Pancreas (tissue), 10 donors: ENCODE measurements at regions not wholly inside any gene's neighbourhood (a gene's known extent, or its start where the extent isn't known, plus 50 kb on each side); places are given as distances from the start of the nearest gene placed in this dataset.

ENCODE experiments used
- ATAC-seq, 4 donors: fragments of 200-7000 bp; cut with Tn5 transposase; one replicate each; pipeline versions ENCODE4 v1.8.0 to v1.9.1; 2020; ENCODE audit warnings: mild to moderate bottlenecking in 4 of 4, moderate library complexity in 4 of 4
- DNase-seq, 6 donors: peaks; one replicate each; pipeline ENCODE4 v3.0.0-alpha.2; 2020
- FAIRE-seq: peaks from 2 replicates; lab custom pipeline; 2012; peaks lifted over from hg19 to GRCh38; lab: Jason Lieb, UNC
- H3K27ac ChIP-seq, 4 donors: fragments of 200-600 bp; sonication (generic); 1 replicate in 3 of 4; 2 replicates in 1 of 4; pipeline versions ENCODE4 v1.5.0 to v1.8.0; 2020
- H3K27me3 ChIP-seq, 4 donors: fragments of 200-600 bp; one replicate each; pipeline ENCODE4 v1.8.0; 2021
- H3K36me3 ChIP-seq, 3 donors: fragments of 200-600 bp; sonication (generic) in 1 of 3; one replicate each; pipeline versions ENCODE4 v1.5.0 to v1.8.0; 2020 to 2021
- H3K4me1 ChIP-seq, 3 donors: fragments of 200-600 bp; one replicate each; pipeline ENCODE4 v1.8.0; 2021
- H3K4me3 ChIP-seq, 4 donors: fragments of 200-600 bp; sonication (generic) in 2 of 4; one replicate each; pipeline versions ENCODE4 v1.5.0 to v1.8.0; 2020 to 2021
- H3K9me3 ChIP-seq, 4 donors: fragments of 200-600 bp; one replicate each; pipeline ENCODE4 v1.8.0; 2021
- WGBS, 2 donors: extraction: QIAGEN DNeasy Blood & Tissue Kit; methylation state at CpG; one replicate each; pipeline ENCODE4 v1.1.7; 2013; 5-methylcytosine and 5-hydroxymethylcytosine counted together
- intact Hi-C, 3 donors: fragments of 100-400 bp; cut with DNase I; formaldehyde crosslinking; loops; one replicate each; pipeline versions ENCODE4 v1.11.1 to v1.14.2; 2022
- TF ChIP-seq, protein P1 (sequence below), 4 donors: fragments of 200-600 bp; sonication (generic) in 3 of 4; IDR thresholded peaks; one replicate each; pipeline versions ENCODE4 v1.5.0 to v1.8.0; 2021; ENCODE audit warnings: antibody characterized with exemption in 4 of 4
- donor health status: healthy with polysubstance abuse.
- donor health status: DM: no; HTN: no; CAD: no; lungs with moderate emphysema.
- donor health status: DM: no; HTN: no; CAD: no.
- donor health status: control.
- donor health status: control.
- donor health status: Bipolar disorder and iron deficiency.
- donor health status: DM: yes; HTN: yes; CAD: no.
- donor health status: DM: no; HTN: no; CAD: no.
- donor health status: DM: no; HTN: no; CAD: no.
- donor health status: DM: yes; HTN: yes; CAD: no.

DNA sequence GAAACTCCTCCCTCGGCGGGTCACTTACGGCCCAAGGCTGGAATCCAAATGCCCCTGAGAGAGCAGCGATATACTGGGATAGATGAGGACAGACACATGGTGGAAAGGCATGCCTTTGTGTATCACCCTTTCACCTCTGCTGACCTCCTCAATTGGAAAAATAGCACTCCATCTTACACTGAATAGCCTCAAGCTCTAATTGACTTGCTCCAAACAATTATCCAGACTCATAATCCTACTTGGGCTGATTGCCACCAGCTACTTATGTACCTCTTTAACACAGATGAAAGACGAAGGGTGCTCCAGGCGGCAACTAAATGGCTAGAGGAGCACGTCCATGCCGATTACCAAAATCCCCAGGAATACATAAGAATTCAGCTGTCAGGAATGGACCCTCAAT is 1142.2 kb downstream of the ARAP2 start:
- no peaks in the 10 kb centered on the region for H3K27me3 ChIP-seq
- intact Hi-C loops: no loop called here
- WGBS, 2 donors: 74 to 87% methylated on average over 8 of the region's 8 CpGs
- FAIRE-seq: no peak
- H3K27ac ChIP-seq: no peak overlapping the region
- H3K4me1 ChIP-seq: no peaks in the 10 kb centered on the region
- ATAC-seq: no peak
- H3K9me3 ChIP-seq: no peaks in the 10 kb centered on the region
- H3K36me3 ChIP-seq: no peaks in the 10 kb centered on the region
- no peak overlapping the region for H3K4me3 ChIP-seq
- no peak for DNase-seq
- TF ChIP-seq, protein P1, sequence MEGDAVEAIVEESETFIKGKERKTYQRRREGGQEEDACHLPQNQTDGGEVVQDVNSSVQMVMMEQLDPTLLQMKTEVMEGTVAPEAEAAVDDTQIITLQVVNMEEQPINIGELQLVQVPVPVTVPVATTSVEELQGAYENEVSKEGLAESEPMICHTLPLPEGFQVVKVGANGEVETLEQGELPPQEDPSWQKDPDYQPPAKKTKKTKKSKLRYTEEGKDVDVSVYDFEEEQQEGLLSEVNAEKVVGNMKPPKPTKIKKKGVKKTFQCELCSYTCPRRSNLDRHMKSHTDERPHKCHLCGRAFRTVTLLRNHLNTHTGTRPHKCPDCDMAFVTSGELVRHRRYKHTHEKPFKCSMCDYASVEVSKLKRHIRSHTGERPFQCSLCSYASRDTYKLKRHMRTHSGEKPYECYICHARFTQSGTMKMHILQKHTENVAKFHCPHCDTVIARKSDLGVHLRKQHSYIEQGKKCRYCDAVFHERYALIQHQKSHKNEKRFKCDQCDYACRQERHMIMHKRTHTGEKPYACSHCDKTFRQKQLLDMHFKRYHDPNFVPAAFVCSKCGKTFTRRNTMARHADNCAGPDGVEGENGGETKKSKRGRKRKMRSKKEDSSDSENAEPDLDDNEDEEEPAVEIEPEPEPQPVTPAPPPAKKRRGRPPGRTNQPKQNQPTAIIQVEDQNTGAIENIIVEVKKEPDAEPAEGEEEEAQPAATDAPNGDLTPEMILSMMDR (IDR thresholded peaks at IDR 0.05): no peak

DNA sequence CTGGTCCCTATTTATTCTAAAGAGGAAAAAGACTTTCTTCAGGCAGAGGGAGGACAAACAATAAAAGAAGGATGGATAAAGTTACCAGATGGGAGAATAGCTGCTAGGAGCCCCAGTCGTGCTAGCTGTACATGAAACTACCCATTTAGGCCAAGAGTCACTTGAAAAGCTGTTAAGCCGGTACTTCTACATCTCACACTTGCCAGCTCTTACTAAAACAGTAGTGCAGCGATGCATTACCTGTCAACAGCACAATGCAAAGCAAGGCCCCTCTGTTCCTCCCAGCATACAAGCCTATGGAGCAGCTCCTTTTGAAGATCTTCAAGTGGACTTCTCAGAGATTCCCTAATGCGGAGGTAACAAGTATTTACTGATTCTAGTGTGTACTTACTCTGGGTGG is 1138.8 kb downstream of the ARAP2 start:
- no peaks in the 10 kb centered on the region for H3K27me3 ChIP-seq
- H3K4me3 ChIP-seq: no peak overlapping the region
- no peaks in the 10 kb centered on the region for H3K36me3 ChIP-seq
- TF ChIP-seq, protein P1 (IDR thresholded peaks at IDR 0.05): no peak
- no peaks in the 10 kb centered on the region for H3K4me1 ChIP-seq
- FAIRE-seq (no peak), ATAC-seq (no peak), DNase-seq (no peak)
- no peak overlapping the region for H3K27ac ChIP-seq
- H3K9me3 ChIP-seq: no peaks in the 10 kb centered on the region
- intact Hi-C loops: no loop called here
- WGBS, 2 donors: 51 to 61% methylated on average over 4 of the region's 4 CpGs

DNA sequence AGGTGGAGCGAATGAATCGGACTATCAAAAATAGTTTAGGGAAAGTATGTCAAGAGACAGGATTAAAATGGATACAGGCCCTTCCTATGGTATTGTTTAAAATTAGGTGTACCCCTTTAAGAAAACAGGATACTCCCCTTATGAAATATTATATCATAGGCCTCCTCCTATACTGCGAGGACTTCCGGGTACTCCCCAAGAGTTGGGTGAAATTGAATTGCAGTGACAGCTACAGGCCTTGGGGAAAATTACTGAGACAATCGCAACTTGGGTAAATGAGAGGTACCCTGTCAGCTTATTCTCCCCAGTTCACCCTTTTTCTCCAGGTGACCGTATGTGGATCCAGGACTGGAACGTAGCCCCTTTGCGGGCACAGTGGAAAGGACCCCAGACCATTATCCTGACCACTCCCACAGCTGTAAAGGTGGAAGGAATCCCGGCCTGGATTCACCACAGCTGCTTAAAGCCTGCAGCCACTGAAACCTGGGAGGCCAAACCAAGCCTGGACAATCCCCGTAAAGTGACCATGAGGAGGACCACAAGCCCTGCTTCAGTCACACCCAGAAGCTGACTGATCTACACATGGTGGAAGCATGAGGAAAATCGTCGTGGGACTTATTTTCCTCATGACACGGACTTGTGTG is 1138.1 kb downstream of the ARAP2 start:
- no peaks in the 10 kb centered on the region for H3K27me3 ChIP-seq
- FAIRE-seq (no peak), ATAC-seq (no peak), DNase-seq (no peak)
- intact Hi-C loops: no loop called here
- no peaks in the 10 kb centered on the region for H3K9me3 ChIP-seq
- no peaks in the 10 kb centered on the region for H3K36me3 ChIP-seq
- WGBS, 2 donors: 69 to 79% methylated on average over 13 of the region's 13 CpGs
- no peak overlapping the region for H3K4me3 ChIP-seq
- H3K27ac ChIP-seq: no peak overlapping the region
- no peaks in the 10 kb centered on the region for H3K4me1 ChIP-seq
- TF ChIP-seq, protein P1 (IDR thresholded peaks at IDR 0.05): no peak

DNA sequence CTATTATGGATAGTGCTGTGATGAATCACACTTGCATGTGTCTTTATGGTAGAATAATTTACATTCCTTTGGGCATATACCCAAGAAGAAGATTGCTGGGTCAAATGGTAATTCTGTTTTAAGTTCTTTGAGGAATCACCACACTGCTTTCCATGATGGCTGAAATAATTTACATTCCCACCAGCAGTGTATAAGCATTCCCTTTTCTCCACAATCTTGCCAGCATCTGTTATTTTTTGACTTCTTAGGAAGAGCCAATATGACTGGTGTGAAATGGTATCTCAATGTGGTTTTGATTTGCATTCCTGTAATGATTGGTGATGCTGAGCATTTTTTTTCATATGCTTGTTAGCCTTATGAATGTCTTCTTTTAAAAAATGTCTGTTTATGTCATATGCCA is 1120.2 kb downstream of the ARAP2 start:
- DNase-seq: no peak
- Histone ChIP-seq H3K36me3 (no peaks in the 10 kb centered on the region), H3K9me3 (no peaks in the 10 kb centered on the region), H3K4me1 (peaks cover 0 to 7% (median 0%) of the 10 kb centered on the region in 3 donors), H3K27ac (no peak overlapping the region), H3K27me3 (no peaks in the 10 kb centered on the region), H3K4me3 (no peak overlapping the region)
- TF ChIP-seq, protein P1 (IDR thresholded peaks at IDR 0.05): no peak
- intact Hi-C loops: no loop called here
- no peak for ATAC-seq
- no peak for FAIRE-seq

DNA sequence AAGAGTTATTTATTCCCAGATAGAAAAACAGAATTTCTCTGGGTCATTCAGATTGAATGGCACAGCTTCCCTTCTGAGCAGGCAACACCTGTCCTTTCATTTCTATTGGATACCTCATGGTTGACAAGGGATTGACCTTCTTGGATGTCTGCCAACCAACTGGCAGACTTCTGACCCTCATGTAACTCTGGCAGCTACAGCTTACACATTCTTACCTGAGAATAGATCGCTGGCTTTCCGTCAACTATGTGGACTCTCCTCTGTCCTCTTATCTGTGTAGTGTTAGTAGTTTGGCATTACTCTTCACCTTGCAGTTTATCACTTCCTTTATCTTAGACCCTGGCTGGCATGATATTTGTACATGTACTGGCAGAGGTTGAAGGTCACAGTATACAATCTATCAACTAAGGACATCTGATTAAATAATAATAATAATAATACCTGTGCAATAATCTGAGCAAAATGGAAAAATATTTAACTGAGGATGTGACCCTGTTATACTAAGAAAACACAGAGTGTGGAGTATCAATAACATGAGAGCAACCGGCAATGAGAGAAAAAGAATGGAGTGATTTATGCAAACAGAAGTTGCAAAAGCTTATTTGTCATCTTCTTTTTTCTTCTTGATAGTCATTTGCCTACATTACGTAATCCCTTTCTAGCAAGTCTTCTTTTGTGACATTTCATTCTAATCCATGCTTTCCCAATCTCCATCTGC is 1118.2 kb downstream of the ARAP2 start:
- Histone ChIP-seq H3K4me3 (no peak overlapping the region), H3K27ac (no peak overlapping the region), H3K9me3 (no peaks in the 10 kb centered on the region), H3K36me3 (no peaks in the 10 kb centered on the region), H3K27me3 (no peaks in the 10 kb centered on the region), H3K4me1 (peaks cover 0 to 7% (median 0%) of the 10 kb centered on the region in 3 donors)
- TF ChIP-seq, protein P1 (IDR thresholded peaks at IDR 0.05): no peak
- peak in 1 of 6 donors; percentile 24 for DNase-seq
- FAIRE-seq: no peak
- 17 to 18% methylated on average over 4 of the region's 4 CpGs for WGBS, 2 donors
- intact Hi-C loops: no loop called here
- peak in 3 of 4 donors; percentile 27 to 58 (median 53) for ATAC-seq
